PFSK-1 (cell line): ENCODE measurements at regions not wholly inside any gene's neighbourhood (a gene's known extent, or its start where the extent isn't known, plus 50 kb on each side); places are given as distances from the start of the nearest gene placed in this dataset.

ENCODE experiments used
- FOXP2 ChIP-seq: optimal IDR thresholded peaks from 2 replicates; pipeline ENCODE3; 2011; ENCODE audit warnings: borderline replicate concordance, control low read depth, inconsistent platforms; ENCODE audit not compliant: insufficient read depth; ENCODE audit errors: extremely low read length, extremely low read depth
- POLR2AphosphoS5 ChIP-seq: IDR thresholded peaks from 2 replicates; pipeline ENCODE4 v1.6.1; 2012; ENCODE audit warnings: low read depth, mild to moderate bottlenecking, control low read depth, low read length, moderate library complexity
- SIN3A ChIP-seq: IDR thresholded peaks from 2 replicates; pipeline ENCODE4 v1.6.1; 2012; ENCODE audit warnings: mild to moderate bottlenecking, low read length, moderate library complexity, borderline replicate concordance; ENCODE audit not compliant: insufficient read depth
- TAF1 ChIP-seq: IDR thresholded peaks from 2 replicates; pipeline ENCODE4 v1.6.1; 2012; ENCODE audit warnings: low read length, control low read depth, borderline replicate concordance; ENCODE audit not compliant: insufficient read depth
- TF ChIP-seq, protein P1 (sequence below), 2 experiments: IDR thresholded peaks; 2 replicates each; pipeline versions ENCODE4 v1.6.1 to v1.8.0; 2011 to 2012; ENCODE audit warnings: low read depth in 2 of 2, low read length in 2 of 2, control low read depth in 1 of 2, inconsistent platforms in 1 of 2, mild to moderate bottlenecking in 1 of 2, moderate library complexity in 1 of 2; ENCODE audit not compliant: insufficient read depth in 1 of 2

GRCh38 chr1:21366288-21366687 is 73.6 kb upstream of the NBPF3 start:
- TF ChIP-seq TAF1 (no peak), SIN3A (no peak), FOXP2 (no peak), POLR2AphosphoS5 (no peak)
- TF ChIP-seq, protein P1, sequence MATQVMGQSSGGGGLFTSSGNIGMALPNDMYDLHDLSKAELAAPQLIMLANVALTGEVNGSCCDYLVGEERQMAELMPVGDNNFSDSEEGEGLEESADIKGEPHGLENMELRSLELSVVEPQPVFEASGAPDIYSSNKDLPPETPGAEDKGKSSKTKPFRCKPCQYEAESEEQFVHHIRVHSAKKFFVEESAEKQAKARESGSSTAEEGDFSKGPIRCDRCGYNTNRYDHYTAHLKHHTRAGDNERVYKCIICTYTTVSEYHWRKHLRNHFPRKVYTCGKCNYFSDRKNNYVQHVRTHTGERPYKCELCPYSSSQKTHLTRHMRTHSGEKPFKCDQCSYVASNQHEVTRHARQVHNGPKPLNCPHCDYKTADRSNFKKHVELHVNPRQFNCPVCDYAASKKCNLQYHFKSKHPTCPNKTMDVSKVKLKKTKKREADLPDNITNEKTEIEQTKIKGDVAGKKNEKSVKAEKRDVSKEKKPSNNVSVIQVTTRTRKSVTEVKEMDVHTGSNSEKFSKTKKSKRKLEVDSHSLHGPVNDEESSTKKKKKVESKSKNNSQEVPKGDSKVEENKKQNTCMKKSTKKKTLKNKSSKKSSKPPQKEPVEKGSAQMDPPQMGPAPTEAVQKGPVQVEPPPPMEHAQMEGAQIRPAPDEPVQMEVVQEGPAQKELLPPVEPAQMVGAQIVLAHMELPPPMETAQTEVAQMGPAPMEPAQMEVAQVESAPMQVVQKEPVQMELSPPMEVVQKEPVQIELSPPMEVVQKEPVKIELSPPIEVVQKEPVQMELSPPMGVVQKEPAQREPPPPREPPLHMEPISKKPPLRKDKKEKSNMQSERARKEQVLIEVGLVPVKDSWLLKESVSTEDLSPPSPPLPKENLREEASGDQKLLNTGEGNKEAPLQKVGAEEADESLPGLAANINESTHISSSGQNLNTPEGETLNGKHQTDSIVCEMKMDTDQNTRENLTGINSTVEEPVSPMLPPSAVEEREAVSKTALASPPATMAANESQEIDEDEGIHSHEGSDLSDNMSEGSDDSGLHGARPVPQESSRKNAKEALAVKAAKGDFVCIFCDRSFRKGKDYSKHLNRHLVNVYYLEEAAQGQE (IDR thresholded peaks at IDR 0.05; ENCODE audit: insufficient read depth in 1 of 2, low read depth in 2 of 2, low read length in 2 of 2) = no peak

DNA sequence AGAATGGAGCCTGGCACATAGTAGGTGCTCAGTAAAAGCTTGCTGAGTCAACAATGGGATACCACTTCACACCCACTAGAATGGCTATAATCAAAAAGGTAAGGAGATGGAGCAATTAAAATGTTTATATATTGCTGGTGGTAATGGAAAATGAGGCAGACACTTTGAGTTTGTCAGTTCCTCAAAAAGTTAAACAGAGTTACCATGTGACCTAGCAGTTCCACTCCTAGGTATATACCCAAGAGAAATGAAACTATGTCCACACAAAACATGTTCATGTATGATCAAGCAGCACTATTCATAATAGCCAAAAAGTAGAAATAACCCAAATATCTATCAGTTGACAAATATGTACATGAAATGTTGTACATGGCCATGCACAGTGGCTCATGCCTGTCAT is 74.8 kb upstream of the ECE1 start:
- TF ChIP-seq TAF1 (no peak), SIN3A (no peak), POLR2AphosphoS5 (no peak), FOXP2 (no peak)
- TF ChIP-seq, protein P1 (IDR thresholded peaks at IDR 0.05; ENCODE audit: insufficient read depth in 1 of 2, low read depth in 2 of 2, low read length in 2 of 2) = no peak

DNA sequence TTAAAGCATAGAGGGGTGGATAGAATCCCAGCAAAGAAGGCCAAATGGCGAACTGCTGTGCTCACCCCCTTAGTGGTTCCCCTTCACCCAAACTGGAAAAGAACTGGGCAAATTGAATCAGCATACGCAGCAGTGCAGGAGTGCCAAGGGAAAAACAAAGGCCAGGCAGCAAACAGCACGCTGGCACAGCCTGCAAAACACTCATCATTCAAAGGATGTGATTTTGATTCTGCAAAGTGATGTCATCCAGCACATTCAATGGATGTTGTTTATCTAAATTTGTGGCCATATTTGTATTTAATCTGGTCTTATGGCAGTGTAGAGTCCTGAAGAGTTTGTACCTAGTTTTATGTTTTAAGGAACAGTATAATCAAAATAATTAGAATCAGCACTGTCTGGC is 71.8 kb upstream of the ECE1 start:
- no peak for TF ChIP-seq POLR2AphosphoS5
- TF ChIP-seq SIN3A = no peak
- TF ChIP-seq TAF1 = no peak
- TF ChIP-seq FOXP2 = no peak
- TF ChIP-seq, protein P1 (IDR thresholded peaks at IDR 0.05; ENCODE audit: insufficient read depth in 1 of 2, low read depth in 2 of 2, low read length in 2 of 2) = no peak

DNA sequence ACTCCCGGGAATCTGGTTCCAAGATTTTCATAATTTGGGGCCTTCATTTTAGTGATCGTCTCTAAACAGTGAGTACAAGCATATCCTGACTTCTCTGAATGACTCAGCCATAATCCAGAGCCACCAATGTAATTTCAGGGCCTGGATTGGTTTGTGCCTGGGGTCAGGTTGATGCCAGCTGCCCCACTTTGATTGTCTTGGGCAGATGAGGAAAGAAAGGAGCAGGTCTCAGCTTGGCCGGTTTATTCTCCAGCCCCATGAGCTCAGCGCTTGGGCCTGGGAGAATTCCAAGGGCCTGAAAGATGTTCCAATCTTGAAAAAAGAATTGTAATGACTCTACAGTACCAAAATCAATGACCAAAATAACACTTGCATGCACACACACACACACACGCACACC is 71.2 kb upstream of the ECE1 start:
- TF ChIP-seq FOXP2 = no peak
- TF ChIP-seq, protein P1 (IDR thresholded peaks at IDR 0.05; ENCODE audit: insufficient read depth in 1 of 2, low read depth in 2 of 2, low read length in 2 of 2) = no peak
- no peak for TF ChIP-seq SIN3A
- TF ChIP-seq POLR2AphosphoS5 = no peak
- no peak for TF ChIP-seq TAF1

- TF ChIP-seq SIN3A = no peak
Observed at GRCh38 chr1:21357161-21357560, 66.9 kb upstream of the ECE1 start.

GRCh38 chr1:21355956-21356355 is 65.7 kb upstream of the ECE1 start:
- TF ChIP-seq TAF1 (no peak), POLR2AphosphoS5 (no peak), SIN3A (no peak), FOXP2 (no peak)
- TF ChIP-seq, protein P1 (IDR thresholded peaks at IDR 0.05; ENCODE audit: insufficient read depth in 1 of 2, low read depth in 2 of 2, low read length in 2 of 2) = no peak
